Astrocyte of the spinal cord (primary cell): ENCODE measurements at regions not wholly inside any gene's neighbourhood (a gene's known extent, or its start where the extent isn't known, plus 50 kb on each side); places are given as distances from the start of the nearest gene placed in this dataset.
A peak's percentile ranks its signal among the peaks of the same experiment; 100 is the strongest.
"Not testable (repeated sequence)": the region's sequence is repeated elsewhere in the genome, so short reads cannot be mapped to it uniquely, and the experiment has no call there.

ENCODE experiments used
- DNase-seq: peaks from one replicate; pipeline ENCODE4 v3.0.0; 2011; ENCODE audit warnings: low read depth, low spot score
- H3K4me3 ChIP-seq: 2 replicates; pipeline ENCODE4 v1.5.1; 2011; ENCODE audit warnings: low read depth, mild to moderate bottlenecking, low read length, moderate library complexity
- CTCF ChIP-seq: IDR thresholded peaks from 2 replicates; pipeline ENCODE4 v1.5.1; 2012; ENCODE audit warnings: low read depth, mild to moderate bottlenecking, low read length, inconsistent platforms
- in situ Hi-C: cut with HindIII; loops from 2 replicates; pipeline ENCODE4 v1.10.0; 2017; ENCODE audit warnings: low sequenced_read_pairs

GRCh38 chr5:124614105-124614504 lies 132.3 kb downstream of the ZNF608 start:
- no peak for TF ChIP-seq CTCF
- in situ Hi-C loops, result no loop called here
- H3K4me3 ChIP-seq, result no peak overlapping the region
- peak; percentile 14 for DNase-seq

GRCh38 chr5:124613273-124613953 lies 133.0 kb downstream of the ZNF608 start:
- in situ Hi-C loops, result no loop called here
- no peak for DNase-seq
- H3K4me3 ChIP-seq, result no peak overlapping the region
- no peak for TF ChIP-seq CTCF

- in situ Hi-C loops, result no loop called here
- no peak overlapping the region for H3K4me3 ChIP-seq
- no peak for TF ChIP-seq CTCF
- DNase-seq, result no peak
These were observed 134.4 kb downstream of the ZNF608 start for GRCh38 chr5:124612023-124612422.

GRCh38 chr5:124611262-124611661 lies 135.2 kb downstream of the ZNF608 start:
- in situ Hi-C loops, DNase-seq, H3K4me3 ChIP-seq: not testable (repeated sequence)

GRCh38 chr5:124609685-124610084 lies 136.8 kb downstream of the ZNF608 start:
- DNase-seq, H3K4me3 ChIP-seq, in situ Hi-C loops: not testable (repeated sequence)

- no peak overlapping the region for H3K4me3 ChIP-seq
- in situ Hi-C loops, result no loop called here
- no peak for DNase-seq
- TF ChIP-seq CTCF, result no peak
These were observed 139.9 kb downstream of the ZNF608 start for GRCh38 chr5:124606543-124606942.

- H3K4me3 ChIP-seq, result no peak overlapping the region
- in situ Hi-C loops, result no loop called here
- DNase-seq, result no peak
- TF ChIP-seq CTCF, result no peak
These were observed 140.3 kb downstream of the ZNF608 start for GRCh38 chr5:124606093-124606492.

GRCh38 chr5:124605541-124605940 lies 140.9 kb downstream of the ZNF608 start:
- DNase-seq, result peak; percentile 20
- no peak overlapping the region for H3K4me3 ChIP-seq
- TF ChIP-seq CTCF, result no peak
- in situ Hi-C loops, result no loop called here
